ENCODE measurements at regions not wholly inside any gene's neighbourhood (a gene's known extent, or its start where the extent isn't known, plus 50 kb on each side); places are given as distances from the start of the nearest gene placed in this dataset.

- no peak for TF ChIP-seq CTCF (IDR thresholded peaks at IDR 0.05)
- no peak for TF ChIP-seq POLR2A (IDR thresholded peaks at IDR 0.05)
- no peak for TF ChIP-seq POLR2AphosphoS5 (IDR thresholded peaks at IDR 0.05; ENCODE audit: insufficient read depth in 1 of 2, low read depth in 1 of 2)
Measured at GRCh38 chr5:98128271-98128670, 645.2 kb upstream of the RGMB start.
